Stomach (tissue), 4 donors: ENCODE measurements at regions not wholly inside any gene's neighbourhood (a gene's known extent, or its start where the extent isn't known, plus 50 kb on each side); places are given as distances from the start of the nearest gene placed in this dataset.

ENCODE experiments used
- CTCF ChIP-seq, 7 experiments: fragments of 450-650 bp in 4 of 7; fragments of 200-600 bp in 3 of 7; sonication (generic) in 3 of 7; IDR thresholded peaks; one replicate each; pipeline ENCODE4 v1.5.1; 2016 to 2019; ENCODE audit warnings: antibody characterized with exemption in 7 of 7, control low read depth in 2 of 7, mild to moderate bottlenecking in 1 of 7
- POLR2A ChIP-seq, 4 donors: fragments of 450-650 bp; IDR thresholded peaks; one replicate each; pipeline ENCODE4 v1.6.1; 2016; ENCODE audit warnings: antibody characterized with exemption in 4 of 4, control low read depth in 2 of 4, mild to moderate bottlenecking in 1 of 4, moderate library complexity in 1 of 4

DNA sequence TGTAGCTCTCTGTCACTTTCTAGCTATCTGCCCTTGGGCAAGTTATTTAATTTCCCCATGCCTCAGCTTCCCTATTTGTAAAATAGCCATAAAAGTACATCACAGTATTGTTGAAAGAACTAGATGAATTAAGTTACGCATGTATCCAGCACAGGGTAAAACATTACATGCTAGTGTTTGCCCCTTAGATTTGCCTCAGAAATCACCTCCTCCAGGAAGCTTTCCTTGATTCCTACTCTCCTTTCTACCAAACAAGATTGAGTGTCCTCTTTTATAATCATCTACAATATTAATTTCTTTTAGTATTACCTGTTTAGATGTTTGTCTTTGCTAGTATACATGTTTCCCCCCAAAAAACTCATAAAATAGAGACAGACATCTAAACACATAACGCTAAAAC is 369.5 kb downstream of the GBA3 start:
- no peak for TF ChIP-seq CTCF (IDR thresholded peaks at IDR 0.05)
- no peak for TF ChIP-seq POLR2A (IDR thresholded peaks at IDR 0.05)
